Neural cell (in vitro differentiated cells): ENCODE measurements at regions not wholly inside any gene's neighbourhood (a gene's known extent, or its start where the extent isn't known, plus 50 kb on each side); places are given as distances from the start of the nearest gene placed in this dataset.

Experiments used
- EP300 ChIP-seq: fragments of 450-650 bp; conservative IDR thresholded peaks from 2 replicates; pipeline ENCODE4 v1.6.1; 2014; ENCODE audit warnings: antibody characterized with exemption, mild to moderate bottlenecking, moderate library complexity; ENCODE audit not compliant: poor library complexity, severe bottlenecking
- EZH2 ChIP-seq: fragments of 200-600, 300-800 bp; shearing (Covaris generic), sonication (generic); IDR thresholded peaks from 2 replicates; pipeline ENCODE4 v1.6.1; 2014; ENCODE audit warnings: antibody characterized with exemption, low read length, borderline replicate concordance, mild to moderate bottlenecking; ENCODE audit not compliant: insufficient read depth, poor library complexity, severe bottlenecking
- POLR2AphosphoS5 ChIP-seq: IDR thresholded peaks from 2 replicates; pipeline ENCODE4 v1.6.1; 2012
- RAD21 ChIP-seq: fragments of 450-650 bp; conservative IDR thresholded peaks from 2 replicates; pipeline ENCODE4 v1.6.1; 2014; ENCODE audit warnings: antibody characterized with exemption, mild to moderate bottlenecking, moderate library complexity
- SMC3 ChIP-seq: fragments of 450-650 bp; conservative IDR thresholded peaks from 2 replicates; pipeline ENCODE4 v1.6.1; 2014; ENCODE audit warnings: antibody characterized with exemption, mild to moderate bottlenecking, moderate library complexity; ENCODE audit not compliant: poor library complexity
- TF ChIP-seq, protein P1 (sequence below): fragments of 450-650 bp; IDR thresholded peaks from 2 replicates; pipeline ENCODE4 v1.5.1; 2014; ENCODE audit warnings: antibody characterized with exemption, mild to moderate bottlenecking, moderate library complexity; ENCODE audit not compliant: poor library complexity, severe bottlenecking

DNA sequence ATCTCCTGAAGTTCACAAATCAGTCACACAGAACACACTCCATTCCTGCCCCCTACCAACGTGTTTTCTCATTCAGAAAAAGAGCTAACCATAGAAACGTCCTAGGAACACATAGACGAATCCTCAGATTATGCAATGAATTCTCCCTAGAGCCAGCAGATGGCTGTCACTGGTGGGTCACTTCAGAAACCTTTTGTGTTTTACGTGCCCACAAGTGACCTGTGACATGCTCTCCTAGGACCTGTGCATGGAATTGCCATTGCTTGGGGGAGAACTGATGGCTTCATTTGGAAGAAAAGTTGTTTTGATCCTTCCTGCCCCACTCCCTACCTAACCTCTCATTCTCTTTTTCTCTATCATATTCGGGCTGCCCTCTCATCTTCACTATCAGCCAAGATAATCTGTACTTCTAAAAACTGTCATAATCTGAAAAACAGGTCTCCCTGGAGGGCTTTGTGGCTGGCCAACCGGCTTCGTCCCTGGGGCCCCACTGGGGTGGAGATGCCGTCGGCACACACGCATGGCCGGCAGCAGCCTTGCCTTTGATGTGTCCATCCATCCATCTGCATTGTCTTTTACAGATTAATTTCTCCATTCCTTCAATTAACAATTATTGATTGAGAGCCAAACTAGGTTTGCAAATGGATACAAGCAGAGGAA lies 144.1 kb upstream of the SERP2 start:
- TF ChIP-seq, protein P1, sequence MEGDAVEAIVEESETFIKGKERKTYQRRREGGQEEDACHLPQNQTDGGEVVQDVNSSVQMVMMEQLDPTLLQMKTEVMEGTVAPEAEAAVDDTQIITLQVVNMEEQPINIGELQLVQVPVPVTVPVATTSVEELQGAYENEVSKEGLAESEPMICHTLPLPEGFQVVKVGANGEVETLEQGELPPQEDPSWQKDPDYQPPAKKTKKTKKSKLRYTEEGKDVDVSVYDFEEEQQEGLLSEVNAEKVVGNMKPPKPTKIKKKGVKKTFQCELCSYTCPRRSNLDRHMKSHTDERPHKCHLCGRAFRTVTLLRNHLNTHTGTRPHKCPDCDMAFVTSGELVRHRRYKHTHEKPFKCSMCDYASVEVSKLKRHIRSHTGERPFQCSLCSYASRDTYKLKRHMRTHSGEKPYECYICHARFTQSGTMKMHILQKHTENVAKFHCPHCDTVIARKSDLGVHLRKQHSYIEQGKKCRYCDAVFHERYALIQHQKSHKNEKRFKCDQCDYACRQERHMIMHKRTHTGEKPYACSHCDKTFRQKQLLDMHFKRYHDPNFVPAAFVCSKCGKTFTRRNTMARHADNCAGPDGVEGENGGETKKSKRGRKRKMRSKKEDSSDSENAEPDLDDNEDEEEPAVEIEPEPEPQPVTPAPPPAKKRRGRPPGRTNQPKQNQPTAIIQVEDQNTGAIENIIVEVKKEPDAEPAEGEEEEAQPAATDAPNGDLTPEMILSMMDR, result no peak
- TF ChIP-seq SMC3, result no peak
- TF ChIP-seq EZH2, result no peak
- no peak for TF ChIP-seq POLR2AphosphoS5
- no peak for TF ChIP-seq EP300
- no peak for TF ChIP-seq RAD21
